IMR-90 (cell line): ENCODE measurements at regions not wholly inside any gene's neighbourhood (a gene's known extent, or its start where the extent isn't known, plus 50 kb on each side); places are given as distances from the start of the nearest gene placed in this dataset.

ENCODE experiments used
- BHLHE40 ChIP-seq: fragments of 150-350 bp; IDR thresholded peaks from 2 replicates; pipeline ENCODE4 v1.6.1; 2016; ENCODE audit warnings: mild to moderate bottlenecking, low read depth, low read length
- CEBPB ChIP-seq: IDR thresholded peaks from 2 replicates; pipeline ENCODE4 v1.6.1; 2012; ENCODE audit warnings: low read depth, low read length, improper control_type of control experiment
- CHD1 ChIP-seq: IDR thresholded peaks from 2 replicates; pipeline ENCODE4 v1.6.1; 2012; ENCODE audit warnings: low read depth, low read length, improper control_type of control experiment
- FOS ChIP-seq: fragments of 150-350 bp; IDR thresholded peaks from 2 replicates; pipeline ENCODE4 v1.6.1; 2016; ENCODE audit warnings: low read depth, low read length
- MXI1 ChIP-seq: IDR thresholded peaks from 2 replicates; pipeline ENCODE4 v1.6.1; 2012; ENCODE audit warnings: low read depth, mild to moderate bottlenecking, low read length, moderate library complexity, borderline replicate concordance
- NFE2L2 ChIP-seq: fragments of 150-350 bp; IDR thresholded peaks from 2 replicates; pipeline ENCODE4 v1.6.1; 2016; ENCODE audit warnings: low read depth, mild to moderate bottlenecking, low read length
- POLR2A ChIP-seq: IDR thresholded peaks from 2 replicates; pipeline ENCODE4 v1.6.1; 2012; ENCODE audit warnings: mild to moderate bottlenecking, low read depth, low read length
- RAD21 ChIP-seq: IDR thresholded peaks from 2 replicates; pipeline ENCODE4 v1.6.1; 2012; ENCODE audit warnings: low read length, improper control_type of control experiment
- RCOR1 ChIP-seq: IDR thresholded peaks from 2 replicates; pipeline ENCODE4 v1.6.1; 2012; ENCODE audit warnings: mild to moderate bottlenecking, low read length, improper control_type of control experiment; ENCODE audit not compliant: insufficient replicate concordance
- RFX5 ChIP-seq: IDR thresholded peaks from 2 replicates; pipeline ENCODE4 v1.8.0; 2012; ENCODE audit warnings: low read depth, mild to moderate bottlenecking, low read length, moderate library complexity
- SMC3 ChIP-seq: fragments of 150-350 bp; IDR thresholded peaks from 2 replicates; pipeline ENCODE4 v1.6.1; 2016; ENCODE audit warnings: low read depth, mild to moderate bottlenecking, antibody characterized with exemption, low read length, moderate library complexity
- TF ChIP-seq, protein P1 (sequence below): conservative IDR thresholded peaks from 2 replicates; pipeline ENCODE4 v1.5.1; 2012; ENCODE audit warnings: mild to moderate bottlenecking, low read depth, low read length, improper control_type of control experiment
- TF ChIP-seq, protein P2 (sequence below): fragments of 150-350 bp; IDR thresholded peaks from 2 replicates; pipeline ENCODE4 v1.6.1; 2016; ENCODE audit warnings: low read depth, mild to moderate bottlenecking, low read length, moderate library complexity, borderline replicate concordance
- TF ChIP-seq, protein P3 (sequence below): fragments of 150-350 bp; IDR thresholded peaks from 2 replicates; pipeline ENCODE4 v1.6.1; 2017; ENCODE audit warnings: mild to moderate bottlenecking, antibody characterized with exemption, low read length, low read depth

DNA sequence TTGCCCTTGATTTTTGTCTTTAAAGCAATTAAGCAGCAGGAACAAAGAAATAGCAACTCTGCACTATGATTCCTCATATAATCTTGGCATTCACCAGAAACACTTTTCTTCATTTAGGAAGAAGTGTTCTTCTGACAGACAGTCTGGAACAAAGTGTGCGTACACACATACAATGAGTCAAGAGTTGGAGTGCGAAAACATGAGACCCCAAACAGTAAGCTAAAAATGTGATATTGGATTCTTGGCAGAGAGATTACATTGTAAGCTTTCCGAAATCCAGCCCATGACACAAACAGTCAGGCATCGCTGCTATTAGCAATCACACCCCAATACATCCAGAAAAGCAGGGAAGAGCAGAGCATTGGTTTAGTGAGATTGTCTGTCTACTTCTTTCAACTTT is 306.7 kb upstream of the TBC1D5 start:
- TF ChIP-seq, protein P1, sequence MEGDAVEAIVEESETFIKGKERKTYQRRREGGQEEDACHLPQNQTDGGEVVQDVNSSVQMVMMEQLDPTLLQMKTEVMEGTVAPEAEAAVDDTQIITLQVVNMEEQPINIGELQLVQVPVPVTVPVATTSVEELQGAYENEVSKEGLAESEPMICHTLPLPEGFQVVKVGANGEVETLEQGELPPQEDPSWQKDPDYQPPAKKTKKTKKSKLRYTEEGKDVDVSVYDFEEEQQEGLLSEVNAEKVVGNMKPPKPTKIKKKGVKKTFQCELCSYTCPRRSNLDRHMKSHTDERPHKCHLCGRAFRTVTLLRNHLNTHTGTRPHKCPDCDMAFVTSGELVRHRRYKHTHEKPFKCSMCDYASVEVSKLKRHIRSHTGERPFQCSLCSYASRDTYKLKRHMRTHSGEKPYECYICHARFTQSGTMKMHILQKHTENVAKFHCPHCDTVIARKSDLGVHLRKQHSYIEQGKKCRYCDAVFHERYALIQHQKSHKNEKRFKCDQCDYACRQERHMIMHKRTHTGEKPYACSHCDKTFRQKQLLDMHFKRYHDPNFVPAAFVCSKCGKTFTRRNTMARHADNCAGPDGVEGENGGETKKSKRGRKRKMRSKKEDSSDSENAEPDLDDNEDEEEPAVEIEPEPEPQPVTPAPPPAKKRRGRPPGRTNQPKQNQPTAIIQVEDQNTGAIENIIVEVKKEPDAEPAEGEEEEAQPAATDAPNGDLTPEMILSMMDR, result no peak
- TF ChIP-seq POLR2A (no peak), RAD21 (no peak), RFX5 (no peak), NFE2L2 (no peak), FOS (no peak), MXI1 (no peak), CEBPB (no peak), SMC3 (no peak), CHD1 (no peak), RCOR1 (no peak), BHLHE40 (no peak)
- TF ChIP-seq, protein P2, sequence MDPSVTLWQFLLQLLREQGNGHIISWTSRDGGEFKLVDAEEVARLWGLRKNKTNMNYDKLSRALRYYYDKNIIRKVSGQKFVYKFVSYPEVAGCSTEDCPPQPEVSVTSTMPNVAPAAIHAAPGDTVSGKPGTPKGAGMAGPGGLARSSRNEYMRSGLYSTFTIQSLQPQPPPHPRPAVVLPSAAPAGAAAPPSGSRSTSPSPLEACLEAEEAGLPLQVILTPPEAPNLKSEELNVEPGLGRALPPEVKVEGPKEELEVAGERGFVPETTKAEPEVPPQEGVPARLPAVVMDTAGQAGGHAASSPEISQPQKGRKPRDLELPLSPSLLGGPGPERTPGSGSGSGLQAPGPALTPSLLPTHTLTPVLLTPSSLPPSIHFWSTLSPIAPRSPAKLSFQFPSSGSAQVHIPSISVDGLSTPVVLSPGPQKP, result no peak
- TF ChIP-seq, protein P3, sequence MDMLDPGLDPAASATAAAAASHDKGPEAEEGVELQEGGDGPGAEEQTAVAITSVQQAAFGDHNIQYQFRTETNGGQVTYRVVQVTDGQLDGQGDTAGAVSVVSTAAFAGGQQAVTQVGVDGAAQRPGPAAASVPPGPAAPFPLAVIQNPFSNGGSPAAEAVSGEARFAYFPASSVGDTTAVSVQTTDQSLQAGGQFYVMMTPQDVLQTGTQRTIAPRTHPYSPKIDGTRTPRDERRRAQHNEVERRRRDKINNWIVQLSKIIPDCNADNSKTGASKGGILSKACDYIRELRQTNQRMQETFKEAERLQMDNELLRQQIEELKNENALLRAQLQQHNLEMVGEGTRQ, result no peak
